ENCODE measurements at regions not wholly inside any gene's neighbourhood (a gene's known extent, or its start where the extent isn't known, plus 50 kb on each side); places are given as distances from the start of the nearest gene placed in this dataset.
"Not testable (repeated sequence)": the region's sequence is repeated elsewhere in the genome, so short reads cannot be mapped to it uniquely, and the experiment has no call there.

- H3K4me3 ChIP-seq (ENCODE audit: low read depth, poor library complexity, severe bottlenecking) = no peak overlapping the region
- 89 to 90% methylated on average over 2 of the region's 2 CpGs for WGBS, 2 donors
- no peak for DNase-seq (ENCODE audit: low spot score in 2 of 2)
- no peak for TF ChIP-seq POLR2A (IDR thresholded peaks at IDR 0.05)
- TF ChIP-seq, protein P1, sequence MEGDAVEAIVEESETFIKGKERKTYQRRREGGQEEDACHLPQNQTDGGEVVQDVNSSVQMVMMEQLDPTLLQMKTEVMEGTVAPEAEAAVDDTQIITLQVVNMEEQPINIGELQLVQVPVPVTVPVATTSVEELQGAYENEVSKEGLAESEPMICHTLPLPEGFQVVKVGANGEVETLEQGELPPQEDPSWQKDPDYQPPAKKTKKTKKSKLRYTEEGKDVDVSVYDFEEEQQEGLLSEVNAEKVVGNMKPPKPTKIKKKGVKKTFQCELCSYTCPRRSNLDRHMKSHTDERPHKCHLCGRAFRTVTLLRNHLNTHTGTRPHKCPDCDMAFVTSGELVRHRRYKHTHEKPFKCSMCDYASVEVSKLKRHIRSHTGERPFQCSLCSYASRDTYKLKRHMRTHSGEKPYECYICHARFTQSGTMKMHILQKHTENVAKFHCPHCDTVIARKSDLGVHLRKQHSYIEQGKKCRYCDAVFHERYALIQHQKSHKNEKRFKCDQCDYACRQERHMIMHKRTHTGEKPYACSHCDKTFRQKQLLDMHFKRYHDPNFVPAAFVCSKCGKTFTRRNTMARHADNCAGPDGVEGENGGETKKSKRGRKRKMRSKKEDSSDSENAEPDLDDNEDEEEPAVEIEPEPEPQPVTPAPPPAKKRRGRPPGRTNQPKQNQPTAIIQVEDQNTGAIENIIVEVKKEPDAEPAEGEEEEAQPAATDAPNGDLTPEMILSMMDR (IDR thresholded peaks at IDR 0.05) = no peak
- intact Hi-C loops (cut with DNase I; ENCODE audit: low total_unique reads) = no loop called here
Measured at GRCh38 chr7:85796956-85797355, 610.1 kb upstream of the SEMA3D start.

GRCh38 chr7:85791098-85791497 lies 604.2 kb upstream of the SEMA3D start:
- H3K4me3 ChIP-seq (ENCODE audit: low read depth, poor library complexity, severe bottlenecking); intact Hi-C loops (cut with DNase I; ENCODE audit: low total_unique reads): not testable (repeated sequence)
- peak in 1 of 2 donors; percentile 72 for DNase-seq (ENCODE audit: low spot score in 2 of 2)
- WGBS, 2 donors = 86 to 92% methylated on average over 4 of the region's 4 CpGs

DNA sequence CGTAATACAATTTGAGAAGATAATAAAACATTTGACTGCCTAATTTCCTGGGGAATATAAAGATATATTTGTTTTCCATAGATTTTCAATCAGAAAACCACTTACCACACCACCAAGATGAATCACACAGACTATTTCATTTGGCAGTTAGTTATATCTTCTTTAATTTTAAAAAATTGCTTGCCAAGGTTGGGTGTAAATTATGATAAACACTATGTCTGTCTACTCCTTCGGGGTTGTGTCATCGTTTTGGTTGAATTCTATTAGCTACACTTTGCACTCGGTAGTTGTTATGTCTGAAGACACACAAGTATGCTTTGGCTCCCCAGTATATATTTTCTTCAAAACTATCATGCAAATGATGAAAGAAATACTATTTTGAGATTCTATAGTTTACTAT lies 594.8 kb upstream of the SEMA3D start:
- WGBS, 2 donors = 63 to 66% methylated on average over 4 of the region's 4 CpGs
- intact Hi-C loops (cut with DNase I; ENCODE audit: low total_unique reads) = no loop called here
- no peak for DNase-seq (ENCODE audit: low spot score in 2 of 2)
- no peak for TF ChIP-seq POLR2A (IDR thresholded peaks at IDR 0.05)
- TF ChIP-seq, protein P1 (IDR thresholded peaks at IDR 0.05) = no peak
- no peak overlapping the region for H3K4me3 ChIP-seq (ENCODE audit: low read depth, poor library complexity, severe bottlenecking)

DNA sequence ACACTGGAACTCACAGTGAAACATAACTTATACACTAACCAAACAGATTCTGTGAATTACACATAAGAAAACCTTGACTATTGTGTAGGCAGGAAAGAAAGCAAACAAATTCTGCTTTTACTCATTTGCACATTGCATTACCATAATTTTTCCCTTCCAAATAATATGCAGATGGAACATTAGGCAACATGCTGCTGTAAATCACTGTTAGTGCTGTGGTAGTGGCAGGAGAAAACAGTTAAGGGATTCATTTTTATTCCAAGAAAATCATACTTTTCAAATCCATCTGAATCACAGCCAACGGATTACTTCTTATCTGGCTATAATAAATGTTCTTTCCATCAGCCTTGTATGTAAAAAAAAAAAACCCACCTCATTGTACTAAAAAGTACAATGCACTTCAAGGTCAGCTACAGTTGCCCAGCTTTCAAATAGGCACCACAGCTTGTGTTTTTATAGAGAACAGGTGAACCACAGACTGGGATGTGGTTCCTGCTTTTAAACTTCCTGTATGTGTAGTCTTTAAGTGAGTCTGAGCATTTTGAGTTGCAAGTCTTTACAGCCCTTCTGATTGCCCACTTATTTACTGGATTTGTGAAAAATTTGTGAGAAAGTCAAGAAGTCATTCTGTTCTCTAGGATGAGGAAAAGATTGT lies 590.0 kb upstream of the SEMA3D start:
- TF ChIP-seq POLR2A (IDR thresholded peaks at IDR 0.05) = no peak
- TF ChIP-seq, protein P1 (IDR thresholded peaks at IDR 0.05) = no peak
- 29 to 47% methylated on average over 1 of the region's 1 CpG for WGBS, 2 donors
- no peak overlapping the region for H3K4me3 ChIP-seq (ENCODE audit: low read depth, poor library complexity, severe bottlenecking)
- no peak for DNase-seq (ENCODE audit: low spot score in 2 of 2)
- intact Hi-C loops (cut with DNase I; ENCODE audit: low total_unique reads) = no loop called here

DNA sequence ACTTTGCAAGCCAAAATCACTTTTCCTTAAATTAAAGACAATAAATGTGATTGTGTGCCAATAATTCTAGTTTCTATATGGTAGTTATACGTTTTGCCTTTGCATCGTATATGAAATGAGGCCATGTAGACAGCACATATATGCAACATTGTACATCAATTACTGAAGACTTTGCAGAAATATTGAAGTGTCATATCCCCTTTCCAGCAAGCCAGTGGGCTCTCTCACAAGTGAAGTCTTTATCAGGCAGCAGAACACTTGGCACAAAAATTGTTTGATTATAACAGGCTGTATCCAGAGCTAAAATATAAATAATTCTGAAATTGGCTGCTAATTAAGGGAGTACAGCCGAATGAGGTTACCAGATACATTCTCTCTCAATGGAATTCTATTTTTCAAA lies 588.6 kb upstream of the SEMA3D start:
- WGBS, 2 donors = 48 to 53% methylated on average over 3 of the region's 3 CpGs
- TF ChIP-seq POLR2A (IDR thresholded peaks at IDR 0.05) = no peak
- TF ChIP-seq, protein P1 (IDR thresholded peaks at IDR 0.05) = no peak
- no peak for DNase-seq (ENCODE audit: low spot score in 2 of 2)
- intact Hi-C loops (cut with DNase I; ENCODE audit: low total_unique reads) = no loop called here
- H3K4me3 ChIP-seq (ENCODE audit: low read depth, poor library complexity, severe bottlenecking) = no peak overlapping the region

GRCh38 chr7:85774986-85775385 lies 588.1 kb upstream of the SEMA3D start:
- no peak overlapping the region for H3K4me3 ChIP-seq (ENCODE audit: low read depth, poor library complexity, severe bottlenecking)
- DNase-seq (ENCODE audit: low spot score in 2 of 2) = peak; percentile 66 to 88
- TF ChIP-seq, protein P1 (IDR thresholded peaks at IDR 0.05) = no peak
- TF ChIP-seq POLR2A (IDR thresholded peaks at IDR 0.05) = no peak
- WGBS, 2 donors = 44 to 54% methylated on average over 6 of the region's 6 CpGs
- intact Hi-C loops (cut with DNase I; ENCODE audit: low total_unique reads) = no loop called here

Measured in lower leg skin (tissue), 4 donors.